ENCODE measurements at regions not wholly inside any gene's neighbourhood (a gene's known extent, or its start where the extent isn't known, plus 50 kb on each side); places are given as distances from the start of the nearest gene placed in this dataset.

- H3K4me1 ChIP-seq (ENCODE audit: insufficient read depth, low read length) = peaks cover 3% of the 10 kb centered on the region
Measured at GRCh38 chr6:148269386-148269785, 73.3 kb upstream of the SASH1 start.

DNA sequence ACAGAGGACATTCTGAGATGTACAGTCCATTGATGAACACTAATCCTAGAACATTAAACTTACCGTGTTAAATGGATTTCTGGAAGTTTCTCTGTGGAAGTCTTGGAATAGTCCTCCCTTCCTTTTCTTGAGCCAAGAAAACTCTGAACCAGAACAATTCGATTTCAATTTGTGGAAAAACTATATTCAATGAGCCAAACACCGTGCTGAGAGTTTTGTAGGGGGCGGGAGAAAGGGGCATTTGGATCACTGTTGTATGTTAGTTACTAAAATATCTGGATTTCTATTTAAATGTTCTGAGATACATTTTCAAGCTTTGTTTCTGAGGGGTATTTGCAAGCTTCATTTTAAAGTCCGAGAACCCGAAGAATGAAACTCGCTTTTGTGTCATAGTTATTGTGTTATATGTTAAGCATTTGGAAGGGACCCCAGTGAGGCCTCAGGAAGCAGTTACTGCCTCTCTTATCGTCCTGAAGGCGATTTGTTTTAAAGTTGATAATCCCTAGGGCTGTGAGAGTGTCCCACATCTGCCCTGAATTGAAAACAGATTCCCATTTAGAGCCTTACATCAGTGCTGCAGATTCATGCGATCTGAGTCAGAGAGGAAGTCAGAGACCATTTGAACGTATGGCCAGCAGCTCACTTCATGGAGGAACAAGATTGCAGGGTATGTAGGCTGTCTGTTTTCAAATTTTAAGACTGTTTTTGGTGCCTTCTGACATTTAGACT is 70.8 kb upstream of the SASH1 start:
- no peaks in the 10 kb centered on the region for H3K9me3 ChIP-seq (ENCODE audit: low read length)
- no peaks in the 10 kb centered on the region for H3K36me3 ChIP-seq (ENCODE audit: insufficient read depth, low read length)
- no peak overlapping the region for H2AFZ ChIP-seq (ENCODE audit: low read depth, low read length)
- no peaks in the 10 kb centered on the region for H3K27me3 ChIP-seq (ENCODE audit: insufficient read depth, low read length)
- H3K4me3 ChIP-seq (ENCODE audit: low read length) = no peak overlapping the region
- peaks cover 3% of the 10 kb centered on the region for H3K4me1 ChIP-seq (ENCODE audit: insufficient read depth, low read length)

More at GRCh38 chr6:148269386-148269785, 73.3 kb upstream of the SASH1 start:
- Histone ChIP-seq H3K27me3 (ENCODE audit: insufficient read depth, low read length) (no peaks in the 10 kb centered on the region), H2AFZ (ENCODE audit: low read depth, low read length) (no peak overlapping the region), H3K9me3 (ENCODE audit: low read length) (no peaks in the 10 kb centered on the region), H3K4me3 (ENCODE audit: low read length) (no peak overlapping the region), H3K36me3 (ENCODE audit: insufficient read depth, low read length) (no peaks in the 10 kb centered on the region)

- H3K4me1 ChIP-seq (ENCODE audit: insufficient read depth, low read length) = peaks cover 3% of the 10 kb centered on the region
- H3K4me3 ChIP-seq (ENCODE audit: low read length) = no peak overlapping the region
Measured at GRCh38 chr6:148272597-148272996, 70.0 kb upstream of the SASH1 start.

DNA sequence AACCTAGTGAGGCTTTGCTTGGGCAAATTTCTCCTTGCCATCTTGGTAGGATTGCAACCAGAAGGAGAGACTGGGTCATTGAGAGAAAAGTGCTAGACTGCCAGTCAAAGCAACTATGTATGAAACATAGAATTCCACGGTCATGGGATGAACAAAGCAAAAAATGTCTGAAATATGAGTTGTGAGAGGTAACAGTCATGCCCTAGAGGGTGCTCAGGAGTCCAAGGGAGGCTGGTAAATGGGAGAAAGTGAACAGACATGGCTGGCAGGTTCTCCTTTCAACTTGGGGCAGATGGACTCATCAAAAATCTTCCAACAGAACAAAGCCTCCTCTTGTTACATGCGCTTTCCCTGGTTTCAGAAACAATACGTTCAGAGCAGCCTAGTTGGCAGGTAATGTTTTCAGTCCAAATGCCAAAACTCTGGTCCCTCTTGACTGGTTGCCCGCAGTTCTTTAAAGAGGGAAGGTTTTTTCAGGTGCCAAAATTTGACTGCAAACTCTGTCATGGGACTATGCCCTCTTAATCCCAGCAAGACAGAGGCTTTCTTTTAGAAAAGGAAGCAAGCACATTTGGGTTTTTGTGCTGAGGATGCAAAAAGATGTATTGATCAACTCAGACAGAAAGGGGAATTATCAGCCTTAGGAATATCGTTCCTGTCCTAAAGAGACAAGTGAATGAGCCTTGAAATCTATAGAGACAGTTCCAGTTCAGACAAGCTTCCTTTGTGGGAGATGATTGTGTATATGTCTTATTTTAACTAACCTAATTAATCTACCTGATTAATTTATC is 68.5 kb upstream of the SASH1 start:
- peaks cover 3% of the 10 kb centered on the region for H3K4me1 ChIP-seq (ENCODE audit: insufficient read depth, low read length)
- H2AFZ ChIP-seq (ENCODE audit: low read depth, low read length) = no peak overlapping the region
- no peak overlapping the region for H3K4me3 ChIP-seq (ENCODE audit: low read length)
- H3K9me3 ChIP-seq (ENCODE audit: low read length) = no peaks in the 10 kb centered on the region
- H3K27me3 ChIP-seq (ENCODE audit: insufficient read depth, low read length) = no peaks in the 10 kb centered on the region
- H3K36me3 ChIP-seq (ENCODE audit: insufficient read depth, low read length) = no peaks in the 10 kb centered on the region

More at GRCh38 chr6:148272597-148272996, 70.0 kb upstream of the SASH1 start:
- Histone ChIP-seq H2AFZ (ENCODE audit: low read depth, low read length) (no peak overlapping the region), H3K36me3 (ENCODE audit: insufficient read depth, low read length) (no peaks in the 10 kb centered on the region), H3K27me3 (ENCODE audit: insufficient read depth, low read length) (no peaks in the 10 kb centered on the region), H3K9me3 (ENCODE audit: low read length) (no peaks in the 10 kb centered on the region)

GRCh38 chr6:148274809-148275208 is 67.8 kb upstream of the SASH1 start:
- Histone ChIP-seq H3K27me3 (ENCODE audit: insufficient read depth, low read length) (no peaks in the 10 kb centered on the region), H3K4me3 (ENCODE audit: low read length) (no peak overlapping the region), H3K4me1 (ENCODE audit: insufficient read depth, low read length) (peaks cover 3% of the 10 kb centered on the region), H2AFZ (ENCODE audit: low read depth, low read length) (no peak overlapping the region), H3K9me3 (ENCODE audit: low read length) (no peaks in the 10 kb centered on the region), H3K36me3 (ENCODE audit: insufficient read depth, low read length) (no peaks in the 10 kb centered on the region)

GRCh38 chr6:148285205-148285604 is 57.4 kb upstream of the SASH1 start:
- Histone ChIP-seq H2AFZ (ENCODE audit: low read depth, low read length) (no peak overlapping the region), H3K36me3 (ENCODE audit: insufficient read depth, low read length) (no peaks in the 10 kb centered on the region), H3K27me3 (ENCODE audit: insufficient read depth, low read length) (no peaks in the 10 kb centered on the region), H3K4me3 (ENCODE audit: low read length) (no peak overlapping the region), H3K4me1 (ENCODE audit: insufficient read depth, low read length) (no peaks in the 10 kb centered on the region), H3K9me3 (ENCODE audit: low read length) (no peaks in the 10 kb centered on the region)

DNA sequence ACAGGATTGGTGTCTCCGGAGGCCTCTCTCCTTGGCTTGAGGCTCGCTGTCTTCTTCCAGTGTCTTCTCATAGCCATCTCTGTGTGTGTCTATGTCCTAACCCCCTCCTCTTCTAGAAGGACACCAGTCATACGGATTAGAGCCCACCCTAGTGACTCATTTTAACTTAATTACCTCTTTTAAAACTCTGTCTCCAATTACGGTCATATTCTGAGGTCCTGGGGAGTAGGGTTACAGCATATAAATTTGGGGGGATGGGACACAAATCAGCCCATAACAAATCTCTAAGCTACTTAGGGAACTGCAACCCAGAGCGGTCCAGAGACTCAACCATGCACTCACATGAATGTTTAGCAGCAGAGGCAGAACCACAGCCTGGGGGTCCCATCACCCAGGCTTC is 56.1 kb upstream of the SASH1 start:
- Histone ChIP-seq H3K27me3 (ENCODE audit: insufficient read depth, low read length) (no peaks in the 10 kb centered on the region), H3K36me3 (ENCODE audit: insufficient read depth, low read length) (no peaks in the 10 kb centered on the region), H2AFZ (ENCODE audit: low read depth, low read length) (no peak overlapping the region), H3K9me3 (ENCODE audit: low read length) (no peaks in the 10 kb centered on the region), H3K4me3 (ENCODE audit: low read length) (no peak overlapping the region), H3K4me1 (ENCODE audit: insufficient read depth, low read length) (no peaks in the 10 kb centered on the region)

- Histone ChIP-seq H3K36me3 (ENCODE audit: insufficient read depth, low read length) (no peaks in the 10 kb centered on the region), H3K9me3 (ENCODE audit: low read length) (no peaks in the 10 kb centered on the region), H3K4me3 (ENCODE audit: low read length) (no peak overlapping the region), H2AFZ (ENCODE audit: low read depth, low read length) (no peak overlapping the region), H3K27me3 (ENCODE audit: insufficient read depth, low read length) (no peaks in the 10 kb centered on the region), H3K4me1 (ENCODE audit: insufficient read depth, low read length) (no peaks in the 10 kb centered on the region)
Measured at GRCh38 chr6:148287623-148288333, 54.9 kb upstream of the SASH1 start.

- Histone ChIP-seq H3K9me3 (ENCODE audit: low read length) (no peaks in the 10 kb centered on the region), H3K4me1 (ENCODE audit: insufficient read depth, low read length) (no peaks in the 10 kb centered on the region), H3K36me3 (ENCODE audit: insufficient read depth, low read length) (no peaks in the 10 kb centered on the region), H2AFZ (ENCODE audit: low read depth, low read length) (no peak overlapping the region), H3K27me3 (ENCODE audit: insufficient read depth, low read length) (no peaks in the 10 kb centered on the region), H3K4me3 (ENCODE audit: low read length) (no peak overlapping the region)
Measured at GRCh38 chr6:148288541-148288940, 54.1 kb upstream of the SASH1 start.

GRCh38 chr6:148289153-148289552 is 53.5 kb upstream of the SASH1 start:
- H2AFZ ChIP-seq (ENCODE audit: low read depth, low read length) = no peak overlapping the region
- H3K4me3 ChIP-seq (ENCODE audit: low read length) = no peak overlapping the region
- H3K27me3 ChIP-seq (ENCODE audit: insufficient read depth, low read length) = no peaks in the 10 kb centered on the region
- no peaks in the 10 kb centered on the region for H3K9me3 ChIP-seq (ENCODE audit: low read length)
- H3K4me1 ChIP-seq (ENCODE audit: insufficient read depth, low read length) = no peaks in the 10 kb centered on the region
- H3K36me3 ChIP-seq (ENCODE audit: insufficient read depth, low read length) = no peaks in the 10 kb centered on the region

DNA sequence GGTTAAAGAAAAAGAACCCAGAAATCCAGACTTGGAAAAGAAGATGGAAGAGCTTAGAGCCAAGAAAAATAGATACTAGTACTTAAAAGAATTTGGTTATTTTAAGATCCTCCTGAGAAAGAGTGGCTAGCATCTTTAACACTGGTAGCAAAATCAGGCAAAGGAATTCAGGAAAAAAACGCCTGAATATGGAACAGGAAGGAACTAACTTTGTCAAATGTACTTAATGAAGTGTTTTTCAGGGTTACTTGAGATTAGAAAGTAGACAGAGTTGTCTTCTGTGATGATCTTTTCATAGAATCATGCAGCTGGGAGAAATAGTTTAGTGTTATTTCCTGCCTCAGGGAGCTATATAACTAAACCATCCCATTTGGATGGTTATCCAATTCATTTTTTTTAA is 50.8 kb upstream of the SASH1 start:
- Histone ChIP-seq H3K36me3 (ENCODE audit: insufficient read depth, low read length) (no peaks in the 10 kb centered on the region), H3K9me3 (ENCODE audit: low read length) (no peaks in the 10 kb centered on the region), H2AFZ (ENCODE audit: low read depth, low read length) (no peak overlapping the region)

More for the DNA sequence above, 50.8 kb upstream of the SASH1 start:
- Histone ChIP-seq H3K4me3 (ENCODE audit: low read length) (no peak overlapping the region), H3K4me1 (ENCODE audit: insufficient read depth, low read length) (peaks cover 5% of the 10 kb centered on the region), H3K27me3 (ENCODE audit: insufficient read depth, low read length) (no peaks in the 10 kb centered on the region)
